ENCODE measurements at regions not wholly inside any gene's neighbourhood (a gene's known extent, or its start where the extent isn't known, plus 50 kb on each side); places are given as distances from the start of the nearest gene placed in this dataset.

DNA sequence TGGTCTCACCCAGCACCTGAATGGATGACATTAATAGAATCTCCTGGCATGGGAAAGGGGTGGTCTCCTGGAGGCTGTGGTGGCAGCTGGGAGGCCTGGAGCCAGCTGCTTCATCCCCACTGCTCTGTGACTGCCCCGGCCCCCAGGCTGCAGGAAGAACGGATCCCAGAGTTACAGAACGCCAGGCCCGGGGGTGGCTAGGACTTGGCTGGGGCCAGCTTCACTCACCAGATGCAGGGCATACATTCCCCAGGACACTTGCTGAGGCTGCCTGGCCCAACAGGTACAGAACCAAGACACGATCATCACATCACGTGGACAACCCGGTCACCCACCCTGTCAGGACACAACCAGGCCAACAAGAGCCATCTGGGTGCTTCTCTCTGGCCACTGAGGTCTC is 178.6 kb upstream of the SALL3 start:
- no peak overlapping the region for H3K4me3 ChIP-seq (ENCODE audit: low read depth, low read length)
- in situ Hi-C loops (cut with HindIII; ENCODE audit: low sequenced_read_pairs) = no loop called here
- no peak for DNase-seq (ENCODE audit: low read depth)
- TF ChIP-seq, protein P1, sequence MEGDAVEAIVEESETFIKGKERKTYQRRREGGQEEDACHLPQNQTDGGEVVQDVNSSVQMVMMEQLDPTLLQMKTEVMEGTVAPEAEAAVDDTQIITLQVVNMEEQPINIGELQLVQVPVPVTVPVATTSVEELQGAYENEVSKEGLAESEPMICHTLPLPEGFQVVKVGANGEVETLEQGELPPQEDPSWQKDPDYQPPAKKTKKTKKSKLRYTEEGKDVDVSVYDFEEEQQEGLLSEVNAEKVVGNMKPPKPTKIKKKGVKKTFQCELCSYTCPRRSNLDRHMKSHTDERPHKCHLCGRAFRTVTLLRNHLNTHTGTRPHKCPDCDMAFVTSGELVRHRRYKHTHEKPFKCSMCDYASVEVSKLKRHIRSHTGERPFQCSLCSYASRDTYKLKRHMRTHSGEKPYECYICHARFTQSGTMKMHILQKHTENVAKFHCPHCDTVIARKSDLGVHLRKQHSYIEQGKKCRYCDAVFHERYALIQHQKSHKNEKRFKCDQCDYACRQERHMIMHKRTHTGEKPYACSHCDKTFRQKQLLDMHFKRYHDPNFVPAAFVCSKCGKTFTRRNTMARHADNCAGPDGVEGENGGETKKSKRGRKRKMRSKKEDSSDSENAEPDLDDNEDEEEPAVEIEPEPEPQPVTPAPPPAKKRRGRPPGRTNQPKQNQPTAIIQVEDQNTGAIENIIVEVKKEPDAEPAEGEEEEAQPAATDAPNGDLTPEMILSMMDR (IDR thresholded peaks at IDR 0.05; ENCODE audit: low read depth, low read length, missing control alignments) = no peak

DNA sequence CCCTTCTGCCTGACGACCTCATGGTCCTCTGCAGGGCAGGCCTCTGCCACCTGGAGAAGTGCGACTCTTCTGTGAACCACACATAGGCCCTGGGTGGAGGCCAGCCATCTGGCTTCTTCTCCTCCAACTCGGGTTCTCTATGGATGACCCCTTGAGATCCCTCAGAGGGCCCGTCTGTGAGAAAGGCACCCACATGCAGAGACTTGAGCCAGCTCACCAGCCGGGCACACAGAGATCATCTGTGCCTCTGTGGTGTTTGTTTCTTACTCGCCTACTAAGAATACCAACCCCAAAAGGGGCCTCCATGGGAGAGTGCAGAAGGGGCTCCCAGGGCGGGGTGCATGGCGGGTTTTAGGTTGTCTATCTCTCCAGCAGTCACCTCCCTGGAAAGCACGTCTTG is 176.5 kb upstream of the SALL3 start:
- TF ChIP-seq, protein P1 (IDR thresholded peaks at IDR 0.05; ENCODE audit: low read depth, low read length, missing control alignments) = no peak
- no peak overlapping the region for H3K4me3 ChIP-seq (ENCODE audit: low read depth, low read length)
- DNase-seq (ENCODE audit: low read depth) = no peak
- in situ Hi-C loops (cut with HindIII; ENCODE audit: low sequenced_read_pairs) = no loop called here

DNA sequence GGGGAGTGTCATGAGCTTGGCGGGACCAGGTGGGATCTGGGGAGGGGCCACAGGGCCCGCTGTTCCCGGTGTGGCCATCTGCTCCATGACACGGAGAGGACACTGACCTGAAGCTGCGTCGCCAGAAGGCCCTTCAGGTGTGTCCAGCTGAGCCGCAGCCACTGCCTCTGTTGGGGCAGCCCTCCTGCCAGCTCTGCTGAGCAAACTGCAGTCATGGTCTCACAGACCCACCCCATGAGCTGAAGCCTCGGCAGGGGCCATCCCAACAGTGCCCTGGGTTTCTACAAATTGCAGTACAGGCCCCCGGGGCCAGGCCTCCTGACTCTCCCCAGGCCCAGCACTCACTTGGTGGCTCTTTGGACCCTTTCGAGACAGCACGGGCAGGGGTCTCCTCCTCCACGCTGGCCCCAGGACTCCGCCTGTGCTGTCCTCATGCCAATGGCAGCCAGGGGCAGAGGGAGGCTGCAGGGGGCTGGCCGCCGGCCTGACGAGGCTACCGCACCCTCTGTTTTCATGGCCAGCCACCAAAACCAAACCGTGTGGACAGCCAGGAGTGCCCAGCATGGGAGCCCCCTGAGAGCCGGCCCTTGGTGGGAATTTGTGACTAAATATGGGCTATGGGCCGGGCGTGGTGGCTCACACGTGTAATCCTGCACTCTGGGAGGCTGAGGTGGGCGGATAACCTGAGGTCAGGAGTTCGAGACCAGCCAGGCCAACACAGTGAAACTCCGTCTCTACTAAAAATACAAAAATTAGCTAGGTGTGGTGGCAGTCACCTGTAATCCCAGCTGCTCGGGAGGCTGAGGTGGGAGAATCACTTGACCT is 175.2 kb upstream of the SALL3 start:
- no peak overlapping the region for H3K4me3 ChIP-seq (ENCODE audit: low read depth, low read length)
- in situ Hi-C loops (cut with HindIII; ENCODE audit: low sequenced_read_pairs) = no loop called here
- DNase-seq (ENCODE audit: low read depth) = no peak
- TF ChIP-seq, protein P1 (IDR thresholded peaks at IDR 0.05; ENCODE audit: low read depth, low read length, missing control alignments) = no peak

DNA sequence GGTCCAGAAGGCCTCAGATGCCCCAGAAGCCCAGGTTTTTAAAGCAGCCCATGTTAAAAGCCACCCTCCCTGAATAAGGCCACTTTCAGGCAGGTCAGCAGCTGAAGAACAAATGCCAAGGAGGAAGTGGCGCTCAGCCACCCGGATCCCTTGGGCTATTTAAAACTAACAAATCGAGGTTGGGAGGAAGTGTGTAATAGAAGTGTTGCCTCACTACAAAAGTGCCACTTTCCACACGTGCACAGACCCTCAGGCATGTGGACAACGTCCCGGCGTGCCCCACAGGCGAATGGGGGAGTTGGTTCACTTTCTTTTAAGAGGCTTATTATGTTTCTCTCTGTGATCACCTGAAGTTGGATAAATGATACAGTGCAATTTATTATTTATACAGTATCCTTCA is 173.8 kb upstream of the SALL3 start:
- no peak overlapping the region for H3K4me3 ChIP-seq (ENCODE audit: low read depth, low read length)
- TF ChIP-seq, protein P1 (IDR thresholded peaks at IDR 0.05; ENCODE audit: low read depth, low read length, missing control alignments) = no peak
- in situ Hi-C loops (cut with HindIII; ENCODE audit: low sequenced_read_pairs) = no loop called here
- DNase-seq (ENCODE audit: low read depth) = no peak

DNA sequence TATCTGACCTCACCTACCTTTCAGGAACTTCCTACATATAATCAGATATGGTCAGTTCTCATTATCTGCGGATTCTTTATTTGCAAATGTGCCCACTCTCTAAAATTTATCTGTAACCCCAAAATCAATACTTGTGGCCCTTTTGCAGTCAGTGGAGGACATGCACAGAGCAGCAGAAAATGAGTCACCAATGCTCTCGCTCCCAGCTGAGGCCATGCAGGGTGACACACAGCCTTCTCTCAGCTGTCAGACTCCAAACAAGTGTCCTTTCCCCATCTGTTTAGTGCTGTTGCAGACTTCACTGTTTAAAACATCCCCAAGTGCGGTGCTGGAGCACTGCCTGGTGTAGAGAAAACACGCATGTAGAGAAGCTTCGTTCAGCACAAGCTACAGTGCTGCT is 171.9 kb upstream of the SALL3 start:
- in situ Hi-C loops (cut with HindIII; ENCODE audit: low sequenced_read_pairs) = no loop called here
- TF ChIP-seq, protein P1 (IDR thresholded peaks at IDR 0.05; ENCODE audit: low read depth, low read length, missing control alignments) = no peak
- no peak for DNase-seq (ENCODE audit: low read depth)
- no peak overlapping the region for H3K4me3 ChIP-seq (ENCODE audit: low read depth, low read length)

DNA sequence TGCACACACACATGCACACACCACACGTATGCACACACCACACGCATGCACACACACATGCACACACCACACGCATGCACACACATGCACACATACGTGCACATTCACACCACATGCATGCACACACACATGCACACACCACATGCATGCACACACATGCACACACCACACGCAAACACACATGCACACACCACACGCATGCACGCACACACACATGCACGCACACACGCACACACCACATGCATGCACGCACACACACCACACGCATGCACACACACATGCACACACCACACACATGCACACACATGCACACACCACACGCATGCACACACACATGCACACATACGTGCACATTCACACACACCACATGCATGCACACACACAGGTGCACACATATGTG is 169.8 kb upstream of the SALL3 start:
- no peak overlapping the region for H3K4me3 ChIP-seq (ENCODE audit: low read depth, low read length)
- in situ Hi-C loops (cut with HindIII; ENCODE audit: low sequenced_read_pairs) = no loop called here
- TF ChIP-seq, protein P1 (IDR thresholded peaks at IDR 0.05; ENCODE audit: low read depth, low read length, missing control alignments) = no peak
- DNase-seq (ENCODE audit: low read depth) = no peak

Measured in astrocyte of the cerebellum (primary cell).